Epithelial cell of prostate (primary cell): ENCODE measurements at regions not wholly inside any gene's neighbourhood (a gene's known extent, or its start where the extent isn't known, plus 50 kb on each side); places are given as distances from the start of the nearest gene placed in this dataset.

Source experiments
- DNase-seq: peaks from one replicate; pipeline ENCODE4 v3.0.0-alpha.2; 2011; ENCODE audit warnings: low read depth, low spot score
- H3K27ac ChIP-seq: fragments of 450-650 bp; 2 replicates; pipeline ENCODE4 v1.5.1; 2017; ENCODE audit warnings: mild to moderate bottlenecking

DNA sequence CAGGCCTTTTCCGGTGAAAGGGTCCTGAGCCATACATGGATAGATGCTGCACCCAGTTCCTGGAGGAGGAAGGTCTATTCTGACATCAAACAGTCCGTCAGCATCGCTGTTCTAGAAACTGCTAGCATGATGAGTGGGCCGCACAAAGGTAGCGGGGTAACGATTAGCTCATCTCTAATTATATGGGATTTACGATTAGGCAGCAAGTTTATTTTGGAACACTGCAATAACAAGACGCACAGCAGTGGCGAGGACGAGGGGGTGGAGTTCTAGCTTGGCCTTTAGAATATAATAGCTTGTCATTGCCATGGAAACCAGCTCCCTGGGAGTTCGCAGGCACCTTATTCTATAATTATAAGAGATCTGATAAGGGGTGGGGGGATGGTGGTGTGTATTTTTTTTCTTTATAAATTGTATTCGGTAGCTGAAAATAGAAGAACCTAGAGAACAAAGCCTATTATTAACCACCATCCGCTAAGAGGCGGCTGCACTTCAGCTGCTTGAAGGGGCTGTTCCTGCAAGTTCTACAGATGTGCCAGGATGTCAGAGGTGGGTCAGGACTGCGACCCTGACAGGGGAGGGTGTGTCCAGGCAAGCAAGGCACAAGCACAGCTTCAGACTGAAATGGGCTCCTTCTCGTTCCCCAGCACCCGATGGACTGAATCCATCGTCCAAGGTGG is 311.0 kb downstream of the AGTPBP1 start:
- DNase-seq, result no peak
- no peak overlapping the region for H3K27ac ChIP-seq

DNA sequence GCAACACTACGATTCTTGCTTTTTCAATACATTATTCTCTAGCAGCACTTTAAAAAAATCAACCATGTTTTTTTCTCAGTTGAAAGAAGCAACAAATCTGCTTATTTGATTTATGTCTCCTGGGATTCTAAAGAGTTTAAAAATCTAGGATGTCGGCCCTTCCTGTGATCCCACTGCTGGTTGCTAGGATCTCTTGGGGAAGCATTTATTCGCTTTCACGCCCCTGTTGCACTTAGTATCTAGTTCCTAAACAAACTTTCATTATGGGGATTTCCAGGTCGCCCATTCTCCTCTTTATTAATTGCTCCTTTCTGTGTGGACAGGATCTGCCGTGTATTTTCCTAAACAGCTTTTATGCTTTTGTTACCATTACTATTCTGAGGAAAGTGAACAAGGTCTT is 313.5 kb downstream of the AGTPBP1 start:
- DNase-seq, result no peak
- H3K27ac ChIP-seq, result no peak overlapping the region

DNA sequence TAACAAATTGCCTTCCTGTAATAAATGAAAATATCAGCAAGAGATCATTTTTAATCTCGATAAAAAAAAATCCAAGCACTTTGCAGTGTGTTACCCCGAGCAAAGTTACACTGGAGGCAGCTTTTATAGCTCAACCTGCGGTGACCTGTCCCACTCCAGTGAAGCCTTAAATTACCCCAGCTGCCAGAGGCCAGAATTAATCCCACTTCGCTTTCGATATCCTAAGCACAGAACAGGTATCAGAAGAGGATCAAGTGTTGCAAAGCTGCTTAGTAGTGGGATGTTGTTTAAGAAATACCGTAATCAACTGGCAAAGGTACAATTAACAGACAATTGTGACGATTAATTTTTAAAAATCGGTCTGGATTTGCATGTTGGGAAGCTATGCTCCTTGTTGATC is 314.0 kb downstream of the AGTPBP1 start:
- no peak for DNase-seq
- no peak overlapping the region for H3K27ac ChIP-seq

DNA sequence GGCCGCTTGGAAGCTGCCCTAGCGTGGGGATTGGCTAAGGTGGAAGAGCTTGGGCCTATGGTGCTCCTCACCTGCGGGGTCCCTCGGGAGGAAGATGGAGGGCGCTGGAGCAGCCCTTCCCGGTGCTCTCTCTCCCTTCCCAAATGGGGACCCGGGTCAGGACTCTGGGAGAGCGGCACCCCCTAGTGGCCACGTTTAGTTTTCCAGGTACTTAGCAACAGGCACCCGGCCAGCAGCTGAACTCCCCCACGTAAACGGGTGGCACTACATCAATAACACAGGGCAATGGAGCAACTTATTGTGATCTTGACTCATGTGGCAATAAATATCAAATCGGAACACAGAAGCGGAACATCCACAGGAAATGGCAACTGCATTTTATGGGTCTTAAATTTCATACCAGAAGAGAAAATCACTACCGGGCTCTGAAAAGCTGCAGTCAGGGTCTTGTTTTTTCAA is 316.6 kb downstream of the AGTPBP1 start:
- no peak overlapping the region for H3K27ac ChIP-seq
- no peak for DNase-seq

DNA sequence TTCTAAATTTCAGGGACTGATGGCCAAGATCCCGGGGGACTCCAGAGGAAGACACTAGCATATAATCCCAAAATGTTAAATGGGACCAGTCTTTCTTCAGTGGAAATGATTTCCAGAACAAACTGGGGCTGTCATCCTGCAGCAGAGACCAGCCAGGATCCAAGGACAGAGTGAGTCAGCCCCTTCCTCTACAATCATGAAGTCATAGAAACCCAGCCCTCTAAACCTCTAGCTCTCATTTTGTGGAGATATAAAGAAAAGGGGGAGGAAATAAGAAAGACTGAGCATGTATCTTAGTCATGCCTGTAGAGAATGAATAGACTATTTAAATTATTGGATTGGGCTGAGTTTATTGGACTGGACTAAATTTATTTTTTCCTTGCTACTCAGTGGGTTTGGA is 318.3 kb downstream of the AGTPBP1 start:
- no peak for DNase-seq
- no peak overlapping the region for H3K27ac ChIP-seq

DNA sequence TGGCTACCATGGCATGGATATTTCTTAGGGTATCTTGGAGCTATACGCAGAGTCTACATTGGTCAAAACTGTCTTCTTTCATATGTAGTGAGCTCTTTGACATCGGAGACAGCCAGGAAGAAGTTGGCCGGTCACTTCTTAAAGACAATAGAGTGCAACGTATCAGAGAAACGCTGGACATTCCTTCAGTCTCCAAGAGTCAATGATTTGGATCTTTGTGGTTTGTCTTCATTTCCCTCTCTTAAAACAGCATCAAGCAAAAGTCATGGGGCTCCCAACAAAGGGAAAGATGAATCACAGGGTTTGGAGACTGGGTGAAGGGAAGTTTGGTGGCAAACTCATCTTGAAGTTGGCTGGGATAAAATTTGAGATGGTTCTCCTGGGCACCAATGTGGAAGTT is 320.1 kb downstream of the AGTPBP1 start:
- no peak for DNase-seq
- no peak overlapping the region for H3K27ac ChIP-seq

DNA sequence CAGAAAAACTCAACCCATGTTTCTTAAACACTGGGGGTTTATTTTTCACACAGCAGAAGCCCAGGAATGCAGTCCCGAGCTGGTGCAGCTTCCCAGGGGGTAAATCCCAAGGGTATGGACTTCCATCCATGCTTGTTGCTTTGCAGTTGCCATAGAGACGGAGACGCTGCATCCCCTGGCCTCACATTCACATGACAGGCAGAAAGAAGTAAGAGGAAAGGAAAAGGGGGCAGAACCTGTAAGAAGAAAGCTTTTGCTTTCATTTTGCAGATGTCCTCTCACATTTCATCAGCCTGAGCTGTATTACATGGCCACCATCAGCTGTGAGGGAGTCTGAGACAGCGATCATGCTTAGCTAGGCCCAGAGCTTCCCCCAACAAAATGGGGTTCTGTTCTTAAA is 321.0 kb downstream of the AGTPBP1 start:
- no peak for DNase-seq
- no peak overlapping the region for H3K27ac ChIP-seq

DNA sequence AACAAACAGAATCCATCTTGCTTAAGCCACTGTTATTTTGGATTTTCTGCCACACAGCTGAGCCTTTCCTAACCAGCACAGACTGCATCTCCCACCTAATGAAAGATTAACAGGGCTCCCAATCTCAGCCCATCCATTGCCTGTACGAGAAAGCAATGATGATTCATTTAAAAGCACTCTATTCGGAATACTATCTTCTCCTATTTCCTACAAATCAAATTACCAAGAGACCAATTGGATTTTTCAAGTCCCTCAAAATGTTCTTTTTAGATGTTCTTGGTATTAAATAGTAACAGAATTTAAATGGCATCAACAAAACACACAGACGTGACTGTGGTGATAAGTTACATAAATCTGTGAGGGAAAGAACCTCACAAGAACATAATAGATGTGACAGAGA is 324.1 kb downstream of the AGTPBP1 start:
- no peak overlapping the region for H3K27ac ChIP-seq
- no peak for DNase-seq

DNA sequence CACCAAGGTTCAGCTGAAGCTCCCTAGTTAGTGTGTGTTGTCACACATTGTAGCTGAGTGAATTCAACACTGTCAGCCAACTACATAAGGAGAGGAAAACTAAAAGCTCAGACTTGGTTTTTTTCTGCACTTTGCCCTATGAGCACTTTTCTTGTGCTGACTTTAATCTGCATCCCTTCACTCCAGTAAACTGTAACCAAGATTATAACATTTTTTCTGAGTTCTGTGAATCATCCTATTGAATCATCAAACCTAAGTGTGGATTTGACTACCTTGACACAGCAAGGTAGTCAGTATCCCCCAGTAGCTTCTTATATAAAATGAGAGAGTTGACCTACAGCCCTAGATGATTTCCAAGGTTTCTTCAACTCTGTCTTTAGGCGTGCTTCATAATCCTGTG is 325.0 kb downstream of the AGTPBP1 start:
- DNase-seq, result no peak
- no peak overlapping the region for H3K27ac ChIP-seq

DNA sequence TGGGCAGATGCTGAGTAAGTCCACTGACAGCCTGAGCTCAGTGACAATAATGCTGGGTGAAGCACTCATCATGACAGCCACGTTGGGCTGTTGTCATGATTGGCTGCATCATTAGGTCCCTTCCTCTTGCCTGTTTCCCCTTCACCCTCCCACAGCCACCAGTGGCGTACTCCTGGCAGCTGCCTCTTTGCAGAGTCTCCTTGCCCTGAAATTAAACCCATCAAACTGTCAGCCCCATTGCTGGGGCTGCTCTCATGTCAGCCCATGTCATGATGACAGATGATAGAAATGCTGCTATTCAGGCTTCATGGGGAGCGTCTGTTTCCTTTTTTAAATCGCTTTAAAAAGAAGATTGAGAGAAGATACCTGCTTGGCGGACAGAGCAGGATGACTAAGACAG is 327.4 kb downstream of the AGTPBP1 start:
- DNase-seq, result no peak
- H3K27ac ChIP-seq, result no peak overlapping the region

DNA sequence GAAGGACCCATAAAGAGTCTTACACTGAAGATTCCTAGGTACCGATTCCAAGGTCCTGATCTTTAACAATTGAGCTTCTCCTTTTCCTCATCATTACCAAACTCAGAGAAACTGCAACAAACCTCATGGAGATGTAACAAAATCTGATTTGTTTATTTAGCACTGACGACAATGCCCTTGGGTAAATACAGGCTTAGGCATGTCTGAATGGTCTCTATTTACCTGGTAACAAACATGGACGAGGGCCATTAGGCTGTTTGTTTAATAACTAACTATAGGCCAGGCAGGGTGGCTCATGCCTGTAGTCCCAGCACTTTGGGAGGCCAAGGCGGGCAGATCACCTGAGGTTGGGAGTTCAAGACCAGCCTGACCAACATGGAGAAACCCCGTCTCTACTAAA is 333.3 kb downstream of the AGTPBP1 start:
- DNase-seq, result no peak
- H3K27ac ChIP-seq, result no peak overlapping the region

DNA sequence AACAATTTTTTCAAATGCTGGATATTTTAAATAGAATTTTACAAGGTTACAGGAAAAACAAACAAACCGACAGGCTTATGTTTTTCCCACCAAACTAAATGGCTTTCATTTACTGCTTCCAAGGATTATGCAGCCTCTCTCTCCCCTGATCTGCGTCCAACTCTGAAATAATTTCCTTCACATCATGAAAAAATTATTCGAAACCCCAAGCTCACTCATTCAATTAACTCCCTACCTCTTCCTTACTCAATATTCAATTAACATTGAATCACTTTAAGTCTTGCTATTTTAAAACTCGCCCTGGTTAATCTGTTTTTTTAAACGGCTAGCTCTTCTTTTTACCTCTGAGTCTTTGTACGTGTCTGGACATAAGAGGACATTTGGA is 336.2 kb downstream of the AGTPBP1 start:
- no peak for DNase-seq

DNA sequence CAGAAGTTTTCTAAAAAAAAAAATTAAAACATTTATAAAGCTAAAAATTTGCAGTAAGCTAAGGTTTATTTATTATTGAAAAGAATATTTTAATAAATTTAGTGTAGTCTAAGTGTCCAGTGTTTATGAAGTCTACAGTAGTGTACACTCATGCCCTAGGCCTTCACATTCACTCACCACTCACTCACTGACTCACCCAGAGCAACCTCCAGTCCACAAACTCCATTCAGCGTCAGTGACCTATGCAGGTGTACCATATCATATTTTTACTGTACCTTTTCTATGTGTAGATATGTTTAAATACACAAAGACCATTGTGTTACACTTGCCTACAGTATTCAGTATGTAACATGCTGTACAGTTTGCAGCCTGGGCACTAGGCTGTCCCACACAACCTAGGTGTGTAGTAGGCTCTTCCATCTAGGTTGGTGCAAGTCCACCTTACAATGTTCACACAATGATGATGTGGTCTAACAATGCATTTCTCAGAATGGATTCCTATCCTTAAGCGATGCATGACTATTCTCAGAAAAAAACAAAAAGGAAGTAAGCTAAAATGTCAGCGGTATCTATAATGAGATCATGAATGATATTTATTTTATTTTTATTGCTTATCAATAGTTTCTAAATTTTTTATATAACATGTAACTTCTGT is 336.7 kb downstream of the AGTPBP1 start:
- DNase-seq, result no peak
- no peak overlapping the region for H3K27ac ChIP-seq

More for the DNA sequence above, 336.2 kb downstream of the AGTPBP1 start:
- no peak overlapping the region for H3K27ac ChIP-seq

DNA sequence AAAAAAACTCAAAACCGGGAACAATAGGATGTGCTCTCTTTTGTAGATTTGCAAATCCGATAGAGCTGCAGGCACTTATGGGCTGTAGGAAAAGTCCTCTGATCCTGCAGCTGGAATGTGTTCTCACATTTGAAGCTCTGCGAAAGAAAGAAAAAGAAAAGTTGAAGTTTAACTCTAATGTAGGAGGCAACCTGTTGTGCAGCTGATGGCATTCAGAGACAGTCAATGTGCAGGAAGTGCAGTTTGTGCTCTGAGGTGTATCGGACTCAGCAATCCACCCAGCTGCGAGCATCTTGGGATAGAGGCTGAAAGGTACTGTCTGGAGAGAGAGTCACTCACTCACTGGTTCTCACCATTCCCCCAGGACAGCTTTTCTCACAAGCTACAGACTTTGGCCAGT is 339.2 kb downstream of the AGTPBP1 start:
- no peak overlapping the region for H3K27ac ChIP-seq
- no peak for DNase-seq

DNA sequence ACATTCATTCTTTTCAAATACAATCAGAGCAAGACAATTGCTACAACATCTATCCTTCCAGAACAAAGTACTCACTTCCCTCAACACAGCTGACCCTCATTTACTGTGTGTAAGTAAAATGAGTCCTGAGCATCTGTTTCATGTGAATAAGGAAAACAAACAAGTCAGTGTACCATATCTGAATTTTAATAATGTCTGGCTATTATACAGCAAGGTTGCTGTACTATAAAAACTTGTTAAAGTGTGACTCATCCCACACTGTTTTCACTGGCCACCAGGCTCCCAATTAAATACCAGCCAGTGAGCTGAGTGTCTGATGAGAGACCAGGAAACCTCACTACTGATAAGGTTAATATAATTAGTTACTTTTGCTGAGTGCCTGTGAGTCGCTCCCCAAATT is 339.8 kb downstream of the AGTPBP1 start:
- H3K27ac ChIP-seq, result no peak overlapping the region
- no peak for DNase-seq

DNA sequence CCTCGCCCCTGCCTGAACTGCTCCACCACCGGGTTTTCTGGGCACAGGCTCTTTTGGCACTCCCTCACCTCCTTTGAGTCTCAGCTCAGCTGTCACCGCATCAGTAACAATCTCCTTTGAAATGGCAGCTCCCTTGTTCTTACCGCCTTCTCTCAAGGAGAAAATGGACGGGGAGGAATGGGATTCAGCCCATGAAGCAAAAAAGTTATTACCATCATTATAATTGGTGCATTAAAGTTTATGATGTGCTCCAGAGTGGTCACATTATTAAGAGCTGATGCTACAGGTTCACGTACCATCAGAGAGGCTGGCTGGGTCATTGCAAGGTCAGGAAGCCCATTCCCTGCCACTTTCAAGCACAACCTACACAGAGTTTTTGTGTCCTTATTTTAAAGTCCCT is 344.7 kb downstream of the AGTPBP1 start:
- no peak for DNase-seq
- no peak overlapping the region for H3K27ac ChIP-seq

DNA sequence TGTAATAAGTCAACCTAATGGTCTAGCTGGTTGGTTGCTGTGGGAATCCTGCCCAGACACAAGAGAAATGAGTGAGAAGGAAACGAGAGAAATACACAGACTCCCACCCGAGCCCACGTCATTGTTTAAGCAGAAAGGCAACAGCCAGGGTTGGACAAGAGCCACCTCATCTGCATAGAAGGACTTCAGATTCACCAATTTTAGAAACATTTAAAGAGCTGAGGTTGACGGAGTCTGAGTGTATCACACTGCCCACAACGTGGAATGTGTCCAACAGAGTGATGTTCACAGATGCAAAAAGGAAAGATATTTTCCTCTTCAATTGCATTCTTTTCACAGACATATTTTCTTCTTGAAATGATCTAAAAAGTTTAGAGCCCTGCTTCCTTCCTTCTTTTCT is 349.5 kb downstream of the AGTPBP1 start:
- no peak for DNase-seq
- H3K27ac ChIP-seq, result no peak overlapping the region

DNA sequence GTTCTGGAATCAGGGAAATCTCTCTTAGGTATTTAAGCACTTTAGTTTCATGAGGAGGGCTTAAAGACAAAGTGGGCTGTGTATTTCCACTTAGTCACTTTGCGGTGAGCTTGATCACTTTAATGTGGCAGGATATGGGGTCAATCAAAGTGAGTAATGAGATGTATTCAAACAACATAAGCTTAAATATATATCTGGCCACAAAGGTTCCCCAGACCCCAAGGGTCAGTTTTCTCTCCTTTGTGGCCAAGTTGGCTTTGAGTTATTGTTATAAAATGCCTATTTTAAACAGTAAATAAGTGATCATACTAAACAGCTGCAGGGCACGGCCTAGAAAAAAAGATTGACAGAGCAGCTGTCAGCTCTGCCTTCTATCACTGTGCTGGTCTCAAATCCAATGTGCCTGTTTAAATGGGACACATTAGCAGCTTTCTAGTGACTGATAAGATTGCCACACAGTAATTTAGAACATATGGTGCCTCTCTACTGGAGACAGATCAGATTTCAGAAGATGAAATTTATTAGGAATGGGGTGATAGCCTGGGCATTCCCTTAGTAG is 363.9 kb downstream of the AGTPBP1 start:
- DNase-seq, result no peak
- no peak overlapping the region for H3K27ac ChIP-seq

DNA sequence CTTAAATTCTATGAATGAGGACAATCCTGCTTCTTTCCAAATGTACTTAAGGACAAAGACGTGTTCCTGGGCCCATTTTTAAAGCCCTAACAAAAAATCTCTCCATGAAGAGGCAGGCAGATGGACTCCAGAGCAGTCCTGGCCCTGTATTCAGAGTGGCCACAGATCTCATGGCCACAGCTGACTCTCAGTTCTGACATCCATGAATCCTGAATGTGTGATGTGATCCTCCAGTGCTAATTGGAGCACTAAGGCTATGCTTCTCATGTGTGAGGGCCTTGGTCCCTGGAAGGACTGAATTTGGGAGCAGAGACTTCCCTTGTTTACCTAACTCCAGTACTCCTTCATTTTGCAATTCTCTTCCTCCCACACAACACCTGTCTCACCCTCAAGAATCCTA is 373.0 kb downstream of the AGTPBP1 start:
- H3K27ac ChIP-seq, result no peak overlapping the region
- no peak for DNase-seq

DNA sequence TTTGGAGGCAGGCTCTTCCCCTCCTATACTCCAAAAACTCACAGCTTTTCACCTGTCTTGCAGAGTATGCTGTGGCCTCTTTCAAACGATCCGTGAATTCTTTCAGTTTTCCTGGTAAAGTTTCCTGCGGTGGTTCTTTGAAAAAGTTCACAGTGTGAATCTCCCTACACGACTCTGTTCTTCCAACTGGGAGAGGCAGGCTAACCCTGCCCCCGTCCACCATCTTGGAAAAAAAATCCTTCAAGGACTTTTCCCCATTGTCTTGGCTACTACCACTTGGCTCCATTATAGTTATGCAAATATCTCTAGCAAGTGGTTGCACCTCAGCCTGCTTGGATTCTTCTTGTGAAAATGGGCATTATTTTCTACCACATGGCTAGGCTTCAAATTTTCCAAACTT is 382.6 kb downstream of the AGTPBP1 start:
- no peak for DNase-seq
- H3K27ac ChIP-seq, result no peak overlapping the region

DNA sequence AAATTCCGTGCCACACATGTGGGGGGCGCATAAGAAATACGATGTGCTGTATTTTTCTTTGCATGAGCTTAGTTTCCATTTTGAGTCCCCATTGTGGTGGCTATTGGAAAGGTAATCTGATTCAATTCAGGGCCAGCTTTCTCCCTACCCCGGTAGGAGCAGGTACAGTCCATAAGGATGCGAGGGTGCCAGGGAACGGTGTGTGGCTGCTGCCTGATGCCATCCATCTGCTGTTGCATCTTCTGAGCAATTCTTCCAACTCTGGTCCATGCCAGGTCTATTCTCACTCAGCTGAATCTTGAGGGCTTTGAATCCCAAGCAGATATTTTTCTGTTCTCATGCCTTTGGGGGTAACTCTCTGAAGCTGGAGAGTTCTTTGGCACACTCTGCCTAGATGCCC is 392.7 kb downstream of the AGTPBP1 start:
- no peak overlapping the region for H3K27ac ChIP-seq
- DNase-seq, result no peak

DNA sequence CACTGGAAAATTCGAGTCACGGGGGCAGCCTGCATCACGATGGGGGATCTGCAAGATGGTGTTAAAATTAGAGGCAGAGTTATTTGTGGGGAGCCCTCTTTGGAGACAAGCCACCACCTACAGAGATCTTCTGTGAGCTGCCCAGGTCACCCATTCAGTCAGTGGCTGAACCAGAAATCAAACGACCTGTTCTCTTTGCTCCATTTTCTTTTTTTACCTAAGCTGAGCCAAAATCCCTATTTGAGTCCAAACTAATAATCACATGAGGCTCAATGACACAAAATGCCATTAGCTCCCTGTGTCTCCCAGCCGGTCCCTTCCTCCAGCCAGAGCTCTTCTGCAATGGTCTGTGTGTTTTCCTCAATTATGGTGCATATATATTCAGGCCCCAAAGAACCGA is 394.2 kb downstream of the AGTPBP1 start:
- no peak for DNase-seq
- no peak overlapping the region for H3K27ac ChIP-seq
